Neural cell (in vitro differentiated cells): ENCODE measurements at regions not wholly inside any gene's neighbourhood (a gene's known extent, or its start where the extent isn't known, plus 50 kb on each side); places are given as distances from the start of the nearest gene placed in this dataset.

ENCODE experiments used
- EP300 ChIP-seq: fragments of 450-650 bp; conservative IDR thresholded peaks from 2 replicates; pipeline ENCODE4 v1.6.1; 2014; ENCODE audit warnings: antibody characterized with exemption, mild to moderate bottlenecking, moderate library complexity; ENCODE audit not compliant: poor library complexity, severe bottlenecking
- EZH2 ChIP-seq: fragments of 200-600, 300-800 bp; shearing (Covaris generic), sonication (generic); IDR thresholded peaks from 2 replicates; pipeline ENCODE4 v1.6.1; 2014; ENCODE audit warnings: antibody characterized with exemption, low read length, borderline replicate concordance, mild to moderate bottlenecking; ENCODE audit not compliant: insufficient read depth, poor library complexity, severe bottlenecking
- POLR2AphosphoS5 ChIP-seq: IDR thresholded peaks from 2 replicates; pipeline ENCODE4 v1.6.1; 2012
- RAD21 ChIP-seq: fragments of 450-650 bp; conservative IDR thresholded peaks from 2 replicates; pipeline ENCODE4 v1.6.1; 2014; ENCODE audit warnings: antibody characterized with exemption, mild to moderate bottlenecking, moderate library complexity
- TAF1 ChIP-seq: IDR thresholded peaks from 2 replicates; pipeline ENCODE4 v1.6.1; 2012; ENCODE audit warnings: low read depth
- TF ChIP-seq, protein P1 (sequence below): fragments of 450-650 bp; IDR thresholded peaks from 2 replicates; pipeline ENCODE4 v1.5.1; 2014; ENCODE audit warnings: antibody characterized with exemption, mild to moderate bottlenecking, moderate library complexity; ENCODE audit not compliant: poor library complexity, severe bottlenecking

DNA sequence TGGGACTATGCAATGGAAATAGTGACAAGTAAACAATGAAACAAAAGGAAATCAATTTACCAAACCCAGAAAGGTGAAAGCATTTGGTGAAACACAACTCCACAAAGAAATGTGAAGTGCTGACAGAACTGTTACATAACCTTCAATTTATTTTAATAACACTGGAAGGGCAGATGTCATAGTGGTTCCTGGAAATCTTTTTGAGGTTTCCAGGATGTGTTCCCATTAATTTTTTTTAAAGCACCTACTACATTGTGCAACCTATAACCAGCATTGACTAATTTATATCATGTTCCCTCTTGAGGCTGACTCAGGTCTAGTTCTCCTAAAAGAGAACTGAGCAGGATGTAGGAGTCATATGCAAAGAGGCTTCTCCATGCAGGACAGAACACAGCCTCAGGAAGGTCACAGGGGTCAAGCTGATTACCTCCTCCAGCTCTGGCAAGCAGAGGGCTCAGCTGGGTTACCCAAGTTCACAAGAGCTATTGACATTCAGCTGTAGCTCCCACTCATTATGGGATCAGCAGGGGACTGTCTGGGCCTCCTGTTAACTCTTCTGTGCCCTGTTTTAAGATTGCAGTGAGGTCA, 157.1 kb upstream of the NRIP1 start:
- TF ChIP-seq, protein P1, sequence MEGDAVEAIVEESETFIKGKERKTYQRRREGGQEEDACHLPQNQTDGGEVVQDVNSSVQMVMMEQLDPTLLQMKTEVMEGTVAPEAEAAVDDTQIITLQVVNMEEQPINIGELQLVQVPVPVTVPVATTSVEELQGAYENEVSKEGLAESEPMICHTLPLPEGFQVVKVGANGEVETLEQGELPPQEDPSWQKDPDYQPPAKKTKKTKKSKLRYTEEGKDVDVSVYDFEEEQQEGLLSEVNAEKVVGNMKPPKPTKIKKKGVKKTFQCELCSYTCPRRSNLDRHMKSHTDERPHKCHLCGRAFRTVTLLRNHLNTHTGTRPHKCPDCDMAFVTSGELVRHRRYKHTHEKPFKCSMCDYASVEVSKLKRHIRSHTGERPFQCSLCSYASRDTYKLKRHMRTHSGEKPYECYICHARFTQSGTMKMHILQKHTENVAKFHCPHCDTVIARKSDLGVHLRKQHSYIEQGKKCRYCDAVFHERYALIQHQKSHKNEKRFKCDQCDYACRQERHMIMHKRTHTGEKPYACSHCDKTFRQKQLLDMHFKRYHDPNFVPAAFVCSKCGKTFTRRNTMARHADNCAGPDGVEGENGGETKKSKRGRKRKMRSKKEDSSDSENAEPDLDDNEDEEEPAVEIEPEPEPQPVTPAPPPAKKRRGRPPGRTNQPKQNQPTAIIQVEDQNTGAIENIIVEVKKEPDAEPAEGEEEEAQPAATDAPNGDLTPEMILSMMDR = no peak
- TF ChIP-seq RAD21 = no peak
- TF ChIP-seq EZH2 = no peak
- TF ChIP-seq POLR2AphosphoS5 = no peak
- TF ChIP-seq EP300 = no peak
- no peak for TF ChIP-seq TAF1
